Ascending aorta (tissue), 2 donors: ENCODE measurements at regions not wholly inside any gene's neighbourhood (a gene's known extent, or its start where the extent isn't known, plus 50 kb on each side); places are given as distances from the start of the nearest gene placed in this dataset.
A peak's percentile ranks its signal among the peaks of the same experiment; 100 is the strongest.

Source experiments
- DNase-seq, 2 donors: peaks; one replicate each; pipeline ENCODE4 v3.0.0-alpha.2; 2019; ENCODE audit warnings: low spot score in 2 of 2
- H3K27ac ChIP-seq, 2 donors: fragments of 200-600 bp; sonication (generic); one replicate each; pipeline ENCODE4 v1.5.1; 2016 to 2017; ENCODE audit warnings: mild to moderate bottlenecking in 1 of 2
- H3K27me3 ChIP-seq: fragments of 200-600 bp; sonication (generic); one replicate; pipeline ENCODE4 v1.5.1; 2017
- H3K36me3 ChIP-seq, 2 donors: fragments of 200-600 bp; sonication (generic); one replicate each; pipeline ENCODE4 v1.5.1; 2016
- H3K4me1 ChIP-seq, 2 donors: fragments of 200-600 bp; sonication (generic); one replicate each; pipeline ENCODE4 v1.5.1; 2016 to 2017; ENCODE audit warnings: mild to moderate bottlenecking in 1 of 2
- H3K4me3 ChIP-seq, 2 donors: fragments of 200-600 bp; sonication (generic); one replicate each; pipeline ENCODE4 v1.5.1; 2016 to 2017; ENCODE audit warnings: mild to moderate bottlenecking in 1 of 2
- H3K9me3 ChIP-seq, 2 donors: fragments of 200-600 bp; sonication (generic); one replicate each; pipeline ENCODE4 v1.5.1; 2016
- CTCF ChIP-seq, 3 experiments: fragments of 200-600 bp in 2 of 3; fragments of 450-650 bp in 1 of 3; sonication (generic) in 2 of 3; IDR thresholded peaks; one replicate each; pipeline ENCODE4 v1.5.1; 2016 to 2019; ENCODE audit warnings: antibody characterized with exemption in 3 of 3, mild to moderate bottlenecking in 1 of 3, moderate library complexity in 1 of 3
- intact Hi-C: fragments of 100-400 bp; cut with DNase I; formaldehyde crosslinking; loops from one replicate; pipeline ENCODE4 v1.15.1; 2023

GRCh38 chr4:156676116-156676851, 295.3 kb downstream of the PDGFC start:
- Histone ChIP-seq H3K36me3 (no peaks in the 10 kb centered on the region), H3K4me3 (no peak overlapping the region), H3K27me3 (no peaks in the 10 kb centered on the region), H3K4me1 (no peaks in the 10 kb centered on the region), H3K9me3 (no peaks in the 10 kb centered on the region), H3K27ac (no peak overlapping the region)
- intact Hi-C loops = no loop called here
- DNase-seq = no peak
- TF ChIP-seq CTCF (IDR thresholded peaks at IDR 0.05) = no peak

GRCh38 chr4:156673483-156673882, 298.1 kb downstream of the PDGFC start:
- intact Hi-C loops = no loop called here
- TF ChIP-seq CTCF (IDR thresholded peaks at IDR 0.05) = no peak
- no peak for DNase-seq
- H3K4me1 ChIP-seq = no peaks in the 10 kb centered on the region
- no peak overlapping the region for H3K27ac ChIP-seq
- peak overlapping the region in 1 of 2 donors; percentile 2 for H3K4me3 ChIP-seq
- no peaks in the 10 kb centered on the region for H3K27me3 ChIP-seq
- H3K36me3 ChIP-seq = no peaks in the 10 kb centered on the region
- no peaks in the 10 kb centered on the region for H3K9me3 ChIP-seq

GRCh38 chr4:156672492-156673305, 298.9 kb downstream of the PDGFC start:
- Histone ChIP-seq H3K4me3 (peak overlapping the region in 1 of 2 donors; percentile 2), H3K27me3 (no peaks in the 10 kb centered on the region), H3K9me3 (no peaks in the 10 kb centered on the region), H3K27ac (no peak overlapping the region), H3K36me3 (no peaks in the 10 kb centered on the region), H3K4me1 (no peaks in the 10 kb centered on the region)
- no peak for DNase-seq
- intact Hi-C loops = no loop called here
- no peak for TF ChIP-seq CTCF (IDR thresholded peaks at IDR 0.05)

GRCh38 chr4:156665780-156666366, 305.7 kb downstream of the PDGFC start:
- Histone ChIP-seq H3K27ac (no peak overlapping the region), H3K36me3 (no peaks in the 10 kb centered on the region), H3K9me3 (no peaks in the 10 kb centered on the region), H3K4me1 (no peaks in the 10 kb centered on the region), H3K4me3 (no peak overlapping the region), H3K27me3 (no peaks in the 10 kb centered on the region)
- intact Hi-C loops = no loop called here
- no peak for TF ChIP-seq CTCF (IDR thresholded peaks at IDR 0.05)
- no peak for DNase-seq

- Histone ChIP-seq H3K36me3 (no peaks in the 10 kb centered on the region), H3K9me3 (no peaks in the 10 kb centered on the region), H3K4me3 (no peak overlapping the region), H3K27ac (no peak overlapping the region), H3K4me1 (no peaks in the 10 kb centered on the region), H3K27me3 (no peaks in the 10 kb centered on the region)
- intact Hi-C loops = no loop called here
- no peak for TF ChIP-seq CTCF (IDR thresholded peaks at IDR 0.05)
- no peak for DNase-seq
Observed at GRCh38 chr4:156663663-156664062, 307.9 kb downstream of the PDGFC start.
